K562 (cell line): ENCODE measurements at regions not wholly inside any gene's neighbourhood (a gene's known extent, or its start where the extent isn't known, plus 50 kb on each side); places are given as distances from the start of the nearest gene placed in this dataset.

Source experiments
- ATAC-seq: fragments of 200-7000 bp; cut with Tn5 transposase; 3 replicates; pipeline ENCODE4 v1.9.1; 2020; ENCODE audit warnings: moderate library complexity
- BruUV-seq: library from RNA; stranded (reverse); fragments of 400-500 nt; replicated peaks from 2 replicates; lab custom pipeline; 2021; lab: Mats Ljungman, UMichigan
- CTCF ChIA-PET: fragments of 300-600 bp; formaldehyde crosslinking; extraction: SDS; loops from one replicate; lab custom pipeline; 2021; ENCODE audit warnings: low intra/inter-chr PET ratio; lab: Yijun Ruan, JAX
- POLR2A ChIA-PET: fragments of 300-600, 350-650 bp; sonication (Branson Sonifier 250); formaldehyde crosslinking; extraction: SDS; loops from one replicate; lab custom pipeline; 2021; ENCODE audit warnings: antibody characterized with exemption, inconsistent platforms; lab: Yijun Ruan, JAX
- DNase-seq, 4 experiments: peaks; one replicate each; pipeline versions ENCODE4 v3.0.0 to v3.0.0-alpha.2; 2011 to 2018; ENCODE audit warnings: low spot score in 3 of 4, mixed read lengths in 3 of 4; ENCODE audit errors: extremely low read depth in 1 of 4
- FAIRE-seq: peaks from 2 replicates; lab custom pipeline; 2011; peaks lifted over from hg19 to GRCh38; lab: Jason Lieb, UNC
- H2AFZ ChIP-seq: 2 replicates; pipeline ENCODE4 v1.6.0; 2011; ENCODE audit warnings: low read depth, low read length, control low read depth, inconsistent platforms
- H3K27ac ChIP-seq: fragments of 200-600 bp; 3 replicates; pipeline ENCODE4 v1.8.0; 2011; ENCODE audit warnings: low read depth, mild to moderate bottlenecking, control low read depth, inconsistent platforms, low read length, moderate library complexity, mixed read lengths; ENCODE audit errors: extremely low read depth
- H3K27me3 ChIP-seq, 2 experiments: fragments of 300-600 bp in 1 of 2; 2 replicates in 1 of 2; 3 replicates in 1 of 2; pipeline versions ENCODE4 v1.6.0 to v1.8.0; 2011; ENCODE audit warnings: inconsistent platforms in 2 of 2, low read length in 2 of 2, mild to moderate bottlenecking in 1 of 2, mixed read lengths in 1 of 2, moderate library complexity in 1 of 2; ENCODE audit not compliant: control insufficient read depth in 2 of 2, insufficient read depth in 2 of 2
- H3K36me3 ChIP-seq: fragments of 300-600 bp; 3 replicates; pipeline ENCODE4 v1.8.0; 2011; ENCODE audit warnings: mild to moderate bottlenecking, low read length, inconsistent platforms; ENCODE audit not compliant: control insufficient read depth, insufficient read depth
- H3K4me1 ChIP-seq, 2 experiments: fragments of 200-600 bp in 1 of 2; replicated peaks in 1 of 2; 2 replicates in 1 of 2; 3 replicates in 1 of 2; pipeline versions ENCODE4 v1.5.1 to v1.8.0; 2011; ENCODE audit warnings: inconsistent platforms in 2 of 2, low read length in 2 of 2, mild to moderate bottlenecking in 1 of 2, mixed read lengths in 1 of 2, moderate library complexity in 1 of 2; ENCODE audit not compliant: control insufficient read depth in 2 of 2, insufficient read depth in 2 of 2
- H3K4me2 ChIP-seq: 2 replicates; pipeline ENCODE4 v1.6.1; 2011; ENCODE audit warnings: low read length, control low read depth, inconsistent platforms, mixed read lengths; ENCODE audit not compliant: insufficient read depth
- H3K4me3 ChIP-seq: fragments of 200-600 bp; sonication (generic), shearing (Covaris generic); 2 replicates; pipeline ENCODE4 v1.5.1; 2016; ENCODE audit warnings: control low read depth, inconsistent platforms
- H3K79me2 ChIP-seq: fragments of 200-600 bp; 3 replicates; pipeline ENCODE4 v1.8.0; 2011; ENCODE audit warnings: low read length, inconsistent platforms; ENCODE audit not compliant: control insufficient read depth, insufficient read depth
- H3K9ac ChIP-seq, 2 experiments: 2 replicates each; pipeline versions ENCODE4 v1.6.0 to v1.6.1; 2011; ENCODE audit warnings: low read depth in 2 of 2, low read length in 2 of 2, control low read depth in 1 of 2, inconsistent platforms in 1 of 2, mild to moderate bottlenecking in 1 of 2, mixed read lengths in 1 of 2; ENCODE audit not compliant: insufficient read depth in 1 of 2
- H3K9me1 ChIP-seq: one replicate; pipeline ENCODE4 v1.6.0; 2011; ENCODE audit warnings: inconsistent platforms, mild to moderate bottlenecking, low read length, moderate library complexity; ENCODE audit not compliant: control insufficient read depth, insufficient read depth
- H3K9me3 ChIP-seq: replicated peaks from 2 replicates; pipeline ENCODE4 v1.5.1; 2011; ENCODE audit warnings: low read depth, low read length, inconsistent platforms; ENCODE audit not compliant: control insufficient read depth, insufficient read depth
- H4K20me1 ChIP-seq: replicated peaks from 2 replicates; pipeline ENCODE4 v1.6.1; 2011; ENCODE audit warnings: low read length, inconsistent platforms, mixed read lengths; ENCODE audit not compliant: control insufficient read depth, insufficient read depth
- GTF2E2 ChIP-seq: fragments of 200-800 bp; sonication (Bioruptor generic); IDR thresholded peaks from 2 replicates; pipeline ENCODE4 v1.6.1; 2016; ENCODE audit warnings: missing genetic modification characterization, missing compliant biosample characterization
- KLF13 ChIP-seq: fragments of 450-650 bp; IDR thresholded peaks from 2 replicates; pipeline ENCODE4 v1.6.1; 2016; ENCODE audit warnings: missing genetic modification characterization, low read depth, mild to moderate bottlenecking, missing compliant biosample characterization, moderate library complexity, borderline replicate concordance
- NONO ChIP-seq, 2 experiments: fragments of 200-400 bp in 1 of 2; fragments of 450-650 bp in 1 of 2; formaldehyde crosslinking in 1 of 2; IDR thresholded peaks; 2 replicates each; pipeline ENCODE4 v1.6.1; 2017; ENCODE audit warnings: low read depth in 2 of 2, mild to moderate bottlenecking in 2 of 2, moderate library complexity in 2 of 2, low read length in 1 of 2
- TOE1 ChIP-seq, 2 experiments: fragments of 450-650 bp in 1 of 2; sonication (generic) in 1 of 2; formaldehyde crosslinking in 1 of 2; IDR thresholded peaks; 2 replicates each; pipeline versions ENCODE4 v1.7.1 to v1.8.0; 2016 to 2022; ENCODE audit warnings: borderline replicate concordance in 2 of 2, mild to moderate bottlenecking in 2 of 2, antibody characterized with exemption in 1 of 2, inconsistent platforms in 1 of 2, low read depth in 1 of 2, missing genetic modification reagents in 1 of 2, moderate library complexity in 1 of 2
- ZNF780A ChIP-seq: fragments of 250-450 bp; sonication (Bioruptor Pico); IDR thresholded peaks from 2 replicates; pipeline ENCODE4 v1.5.0; 2021; ENCODE audit warnings: mild to moderate bottlenecking
- WGBS: fragments of 100-300 bp; shearing (Covaris generic); methylation state at CpG from one replicate; pipeline ENCODE4 v1.1.6; 2016; ENCODE audit warnings: low coverage, mixed read lengths; ENCODE audit not compliant: insufficient coverage; ENCODE audit errors: missing lambda C conversion rate; 5-methylcytosine and 5-hydroxymethylcytosine counted together
- in situ Hi-C: fragments of 300-500 bp; cut with MboI; formaldehyde crosslinking; loops from 4 replicates; pipeline ENCODE4 v1.15.0; 2018; ENCODE audit warnings: inconsistent platforms, mixed read lengths
- intact Hi-C: fragments of 100-400 bp; cut with micrococcal nuclease; formaldehyde crosslinking; loops from 2 replicates; pipeline ENCODE4 v1.14.2; 2022
- TF ChIP-seq, protein P1 (sequence below): IDR thresholded peaks from 2 replicates; pipeline ENCODE4 v1.6.1; 2016; ENCODE audit warnings: missing genetic modification characterization, missing compliant biosample characterization
- TF ChIP-seq, protein P2 (sequence below): sonication (generic); formaldehyde crosslinking; IDR thresholded peaks from 2 replicates; pipeline ENCODE4 v1.8.1; 2023; ENCODE audit warnings: missing genetic modification reagents, mild to moderate bottlenecking, borderline replicate concordance
- TF ChIP-seq, protein P3 (sequence below): sonication (generic); formaldehyde crosslinking; IDR thresholded peaks from 2 replicates; pipeline ENCODE4 v1.8.1; 2022; ENCODE audit warnings: missing genetic modification reagents
- TF ChIP-seq, protein P4 (sequence below): sonication (generic); formaldehyde crosslinking; IDR thresholded peaks from 2 replicates; pipeline ENCODE4 v1.5.0; 2020; ENCODE audit warnings: missing genetic modification reagents

DNA sequence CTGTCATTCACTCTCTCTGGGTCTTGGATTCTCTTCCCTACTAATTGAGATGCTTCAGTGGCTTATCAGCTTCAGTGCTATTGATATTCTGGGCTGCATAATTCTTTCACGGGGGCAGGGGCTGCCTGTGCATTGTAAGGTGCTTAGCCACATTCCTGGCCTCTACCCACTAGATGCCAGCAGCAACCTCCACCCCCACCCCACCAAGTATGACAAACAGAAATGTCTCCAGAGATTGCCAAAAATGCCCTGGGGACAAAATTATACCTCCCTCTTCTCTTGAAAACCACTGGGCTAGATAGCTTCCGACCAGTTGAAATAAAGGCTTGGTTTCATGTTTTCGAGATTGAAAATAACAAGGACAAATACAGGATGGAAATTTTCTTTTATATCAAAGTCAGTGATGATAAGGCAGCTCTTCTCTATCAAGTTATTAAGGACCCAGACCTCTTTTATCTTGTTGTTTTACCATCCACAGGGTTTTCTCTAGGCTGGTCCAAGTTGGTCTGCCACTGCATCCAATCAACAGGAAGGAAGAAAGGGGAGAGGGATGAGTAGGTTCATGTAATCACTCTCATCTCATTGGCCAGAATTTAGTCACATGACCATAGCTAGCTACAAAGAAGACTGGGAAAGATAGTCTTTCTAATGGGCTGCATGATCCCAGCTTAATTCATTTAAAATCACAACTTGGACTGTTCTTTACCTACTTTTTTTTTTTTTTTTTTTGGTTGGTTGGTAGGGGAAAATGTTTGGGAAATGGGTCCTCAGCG is 92.1 kb upstream of the RANBP3L start:
- in situ Hi-C loops, result no loop called here
- Histone ChIP-seq H2AFZ (no peak overlapping the region), H4K20me1 (no peaks in the 10 kb centered on the region), H3K9ac (no peak overlapping the region), H3K4me1 (no peaks in the 10 kb centered on the region; a peak in 2 of 5 replicates), H3K4me2 (no peak overlapping the region), H3K79me2 (no peaks in the 10 kb centered on the region), H3K27ac (no peak overlapping the region), H3K27me3 (no peaks in the 10 kb centered on the region), H3K9me1 (no peaks in the 10 kb centered on the region), H3K36me3 (no peaks in the 10 kb centered on the region), H3K9me3 (no peaks in the 10 kb centered on the region), H3K4me3 (no peak overlapping the region)
- CTCF ChIA-PET, result interaction anchor here (0.6 kb wide), 1 partner anchor 1390 kb away, joined by 3 read pairs; no protein-coding TSS in a partner anchor
- intact Hi-C loops, result loop anchor here (10.0 kb wide), 1 partner anchor 219 kb away; no protein-coding TSS in a partner anchor
- DNase-seq, result peak in 2 of 4 experiments; percentile 26 to 37
- FAIRE-seq, result no peak
- no peak for ATAC-seq
- WGBS, result 22% methylated on average over 4 of the region's 4 CpGs
- POLR2A ChIA-PET, result interaction anchor here (0.6 to 1.6 kb wide), 2 partner anchors 9 to 653 kb away, joined by 3 to 6 read pairs; no protein-coding TSS in a partner anchor
- BruUV-seq, result no TSS peak
- TF ChIP-seq, protein P1, sequence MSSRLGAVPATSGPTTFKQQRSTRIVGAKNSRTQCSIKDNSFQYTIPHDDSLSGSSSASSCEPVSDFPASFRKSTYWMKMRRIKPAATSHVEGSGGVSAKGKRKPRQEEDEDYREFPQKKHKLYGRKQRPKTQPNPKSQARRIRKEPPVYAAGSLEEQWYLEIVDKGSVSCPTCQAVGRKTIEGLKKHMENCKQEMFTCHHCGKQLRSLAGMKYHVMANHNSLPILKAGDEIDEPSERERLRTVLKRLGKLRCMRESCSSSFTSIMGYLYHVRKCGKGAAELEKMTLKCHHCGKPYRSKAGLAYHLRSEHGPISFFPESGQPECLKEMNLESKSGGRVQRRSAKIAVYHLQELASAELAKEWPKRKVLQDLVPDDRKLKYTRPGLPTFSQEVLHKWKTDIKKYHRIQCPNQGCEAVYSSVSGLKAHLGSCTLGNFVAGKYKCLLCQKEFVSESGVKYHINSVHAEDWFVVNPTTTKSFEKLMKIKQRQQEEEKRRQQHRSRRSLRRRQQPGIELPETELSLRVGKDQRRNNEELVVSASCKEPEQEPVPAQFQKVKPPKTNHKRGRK (tag), result no peak
- TF ChIP-seq, protein P2, sequence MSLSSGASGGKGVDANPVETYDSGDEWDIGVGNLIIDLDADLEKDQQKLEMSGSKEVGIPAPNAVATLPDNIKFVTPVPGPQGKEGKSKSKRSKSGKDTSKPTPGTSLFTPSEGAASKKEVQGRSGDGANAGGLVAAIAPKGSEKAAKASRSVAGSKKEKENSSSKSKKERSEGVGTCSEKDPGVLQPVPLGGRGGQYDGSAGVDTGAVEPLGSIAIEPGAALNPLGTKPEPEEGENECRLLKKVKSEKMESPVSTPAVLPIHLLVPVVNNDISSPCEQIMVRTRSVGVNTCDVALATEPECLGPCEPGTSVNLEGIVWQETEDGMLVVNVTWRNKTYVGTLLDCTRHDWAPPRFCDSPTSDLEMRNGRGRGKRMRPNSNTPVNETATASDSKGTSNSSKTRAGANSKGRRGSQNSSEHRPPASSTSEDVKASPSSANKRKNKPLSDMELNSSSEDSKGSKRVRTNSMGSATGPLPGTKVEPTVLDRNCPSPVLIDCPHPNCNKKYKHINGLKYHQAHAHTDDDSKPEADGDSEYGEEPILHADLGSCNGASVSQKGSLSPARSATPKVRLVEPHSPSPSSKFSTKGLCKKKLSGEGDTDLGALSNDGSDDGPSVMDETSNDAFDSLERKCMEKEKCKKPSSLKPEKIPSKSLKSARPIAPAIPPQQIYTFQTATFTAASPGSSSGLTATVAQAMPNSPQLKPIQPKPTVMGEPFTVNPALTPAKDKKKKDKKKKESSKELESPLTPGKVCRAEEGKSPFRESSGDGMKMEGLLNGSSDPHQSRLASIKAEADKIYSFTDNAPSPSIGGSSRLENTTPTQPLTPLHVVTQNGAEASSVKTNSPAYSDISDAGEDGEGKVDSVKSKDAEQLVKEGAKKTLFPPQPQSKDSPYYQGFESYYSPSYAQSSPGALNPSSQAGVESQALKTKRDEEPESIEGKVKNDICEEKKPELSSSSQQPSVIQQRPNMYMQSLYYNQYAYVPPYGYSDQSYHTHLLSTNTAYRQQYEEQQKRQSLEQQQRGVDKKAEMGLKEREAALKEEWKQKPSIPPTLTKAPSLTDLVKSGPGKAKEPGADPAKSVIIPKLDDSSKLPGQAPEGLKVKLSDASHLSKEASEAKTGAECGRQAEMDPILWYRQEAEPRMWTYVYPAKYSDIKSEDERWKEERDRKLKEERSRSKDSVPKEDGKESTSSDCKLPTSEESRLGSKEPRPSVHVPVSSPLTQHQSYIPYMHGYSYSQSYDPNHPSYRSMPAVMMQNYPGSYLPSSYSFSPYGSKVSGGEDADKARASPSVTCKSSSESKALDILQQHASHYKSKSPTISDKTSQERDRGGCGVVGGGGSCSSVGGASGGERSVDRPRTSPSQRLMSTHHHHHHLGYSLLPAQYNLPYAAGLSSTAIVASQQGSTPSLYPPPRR (CRISPR knock-in tag), result no peak
- TF ChIP-seq, protein P3, sequence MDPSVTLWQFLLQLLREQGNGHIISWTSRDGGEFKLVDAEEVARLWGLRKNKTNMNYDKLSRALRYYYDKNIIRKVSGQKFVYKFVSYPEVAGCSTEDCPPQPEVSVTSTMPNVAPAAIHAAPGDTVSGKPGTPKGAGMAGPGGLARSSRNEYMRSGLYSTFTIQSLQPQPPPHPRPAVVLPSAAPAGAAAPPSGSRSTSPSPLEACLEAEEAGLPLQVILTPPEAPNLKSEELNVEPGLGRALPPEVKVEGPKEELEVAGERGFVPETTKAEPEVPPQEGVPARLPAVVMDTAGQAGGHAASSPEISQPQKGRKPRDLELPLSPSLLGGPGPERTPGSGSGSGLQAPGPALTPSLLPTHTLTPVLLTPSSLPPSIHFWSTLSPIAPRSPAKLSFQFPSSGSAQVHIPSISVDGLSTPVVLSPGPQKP, result no peak
- TF ChIP-seq KLF13 (tag) (no peak), TOE1 (IDR thresholded peaks at IDR 0.05; ENCODE audit: borderline replicate concordance) (peak; percentile 65; the same call in 1 of the 2 replicates), TOE1 (CRISPR knock-in tag; IDR thresholded peaks at IDR 0.05; ENCODE audit: borderline replicate concordance, low read depth) (no peak), NONO (IDR thresholded peaks at IDR 0.05; ENCODE audit: low read depth in 2 of 2, low read length in 1 of 2) (no peak), GTF2E2 (no peak), ZNF780A (CRISPR knock-in tag) (no peak)
- TF ChIP-seq, protein P4, sequence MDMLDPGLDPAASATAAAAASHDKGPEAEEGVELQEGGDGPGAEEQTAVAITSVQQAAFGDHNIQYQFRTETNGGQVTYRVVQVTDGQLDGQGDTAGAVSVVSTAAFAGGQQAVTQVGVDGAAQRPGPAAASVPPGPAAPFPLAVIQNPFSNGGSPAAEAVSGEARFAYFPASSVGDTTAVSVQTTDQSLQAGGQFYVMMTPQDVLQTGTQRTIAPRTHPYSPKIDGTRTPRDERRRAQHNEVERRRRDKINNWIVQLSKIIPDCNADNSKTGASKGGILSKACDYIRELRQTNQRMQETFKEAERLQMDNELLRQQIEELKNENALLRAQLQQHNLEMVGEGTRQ (CRISPR knock-in tag), result peak; percentile 62
